ENCODE measurements at regions not wholly inside any gene's neighbourhood (a gene's known extent, or its start where the extent isn't known, plus 50 kb on each side); places are given as distances from the start of the nearest gene placed in this dataset.

DNA sequence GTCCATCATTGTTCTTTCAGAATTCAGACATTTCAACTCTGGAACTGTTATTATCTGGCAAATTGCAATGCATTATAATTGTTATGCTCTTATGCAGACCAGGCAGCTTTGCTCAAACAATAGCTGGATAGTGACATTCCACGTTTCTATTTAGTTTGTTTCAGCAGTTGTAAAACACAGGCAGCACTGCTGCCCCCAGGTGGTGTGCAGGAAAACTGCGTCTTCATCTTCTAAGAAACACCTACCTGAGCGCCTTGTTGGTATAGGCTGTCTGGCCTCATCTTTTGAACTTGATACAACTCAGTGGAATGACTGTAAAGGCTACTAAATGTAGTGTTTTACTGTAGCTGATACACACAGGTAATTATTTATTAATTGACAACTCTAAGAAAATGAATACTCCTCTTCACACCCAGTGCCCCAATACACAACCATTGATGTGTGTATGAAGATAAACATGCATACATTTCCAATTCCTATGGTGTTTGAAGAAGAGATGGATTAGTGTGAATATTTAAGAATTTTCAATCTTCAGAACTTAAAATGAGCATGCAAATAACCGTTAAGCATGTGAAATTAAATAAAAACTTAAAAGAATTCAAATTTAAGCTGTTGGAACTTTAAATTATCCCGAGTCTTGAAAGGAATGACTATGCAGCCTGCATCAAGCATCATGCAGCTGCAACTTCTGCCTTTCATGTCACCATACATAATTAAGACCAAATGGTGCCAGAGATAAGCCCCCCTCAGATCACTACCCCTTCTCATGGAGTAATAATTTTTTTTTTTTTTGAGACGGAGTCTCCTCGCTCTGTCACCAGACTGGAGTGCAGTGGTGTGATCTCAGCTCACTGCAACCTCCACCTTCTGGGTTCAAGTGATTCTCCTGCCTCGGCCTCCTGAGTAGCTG is 85.6 kb downstream of the CD8B2 start:
- no peak for DNase-seq

DNA sequence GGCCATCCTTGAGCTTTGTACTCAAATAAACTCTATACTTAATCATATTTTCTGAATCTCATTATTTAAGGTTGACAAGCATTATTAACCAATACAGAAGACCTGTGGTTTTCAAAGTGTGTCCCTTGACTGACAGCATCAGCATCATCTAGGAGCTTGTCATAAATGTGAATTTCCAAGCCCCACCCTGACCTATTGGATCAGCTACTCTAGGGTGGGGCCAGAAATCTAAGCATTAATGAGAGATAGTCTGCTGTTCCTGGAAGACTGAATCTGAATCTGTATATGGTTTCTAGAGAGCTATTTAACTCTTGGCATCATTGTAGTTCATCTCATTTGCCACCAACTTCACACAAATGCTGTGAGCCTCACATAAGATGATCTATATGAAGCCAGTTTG is 86.6 kb downstream of the CD8B2 start:
- no peak for DNase-seq

DNA sequence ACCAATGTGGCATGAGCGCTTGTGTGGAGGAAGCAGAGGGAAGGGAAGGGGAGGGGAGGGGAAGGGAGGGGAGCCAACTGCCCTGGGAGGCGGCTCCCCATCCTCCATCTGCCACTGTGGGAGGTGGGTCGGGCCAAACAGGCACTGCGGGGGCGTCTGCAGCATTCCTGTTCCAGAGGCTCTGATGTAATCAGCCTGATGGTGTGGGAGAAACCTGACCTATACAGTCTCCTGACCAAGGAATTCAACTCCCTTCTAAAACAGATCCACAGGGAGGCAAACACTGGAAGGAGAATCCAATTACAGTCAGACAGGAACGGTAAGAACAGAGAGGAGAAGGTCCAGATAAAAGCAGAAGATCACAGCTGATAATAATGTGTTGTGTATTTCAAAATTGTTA is 88.8 kb downstream of the CD8B2 start:
- DNase-seq = no peak

DNA sequence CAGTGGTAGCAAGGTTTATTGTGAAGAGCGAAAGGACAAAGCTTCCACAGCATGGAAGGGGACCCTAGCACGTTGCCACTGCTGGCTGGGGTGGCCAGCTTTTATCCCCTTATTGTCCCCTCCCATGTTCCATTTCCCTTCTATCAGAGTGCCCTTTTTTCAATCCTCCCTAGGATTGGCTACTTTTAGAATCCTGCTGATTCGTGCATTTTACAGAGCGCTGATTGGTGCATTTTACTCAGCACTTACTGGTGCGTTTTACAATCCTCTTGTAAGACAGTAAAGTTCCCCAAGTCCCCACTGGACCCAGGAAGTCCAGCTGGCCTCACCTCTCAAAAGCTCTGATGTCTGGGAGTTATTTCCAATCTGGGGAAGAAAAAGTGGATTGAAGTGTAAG is 90.1 kb downstream of the CD8B2 start:
- no peak for DNase-seq

DNA sequence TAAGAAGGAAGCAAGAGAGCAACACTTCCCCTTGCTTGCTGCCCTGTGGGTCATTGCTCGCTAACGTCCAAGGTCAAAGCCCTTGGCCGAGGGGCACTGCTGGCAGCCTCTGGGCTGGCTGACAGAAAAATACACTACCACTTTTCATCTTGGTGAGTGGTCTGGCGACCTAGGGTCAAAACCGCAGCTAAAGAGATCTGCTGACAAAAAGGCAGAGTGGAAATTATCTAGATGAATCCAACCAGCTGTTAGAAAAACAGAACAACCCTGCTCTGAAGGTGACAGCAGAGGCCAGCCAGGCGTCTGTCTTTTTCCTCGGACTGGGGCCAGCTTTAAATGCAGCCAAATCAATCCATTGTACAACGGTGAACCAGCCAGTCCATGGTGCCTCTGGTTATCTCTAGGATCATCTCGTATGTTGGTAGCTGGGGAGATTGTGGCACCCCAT is 92.6 kb downstream of the CD8B2 start:
- no peak for DNase-seq

DNA sequence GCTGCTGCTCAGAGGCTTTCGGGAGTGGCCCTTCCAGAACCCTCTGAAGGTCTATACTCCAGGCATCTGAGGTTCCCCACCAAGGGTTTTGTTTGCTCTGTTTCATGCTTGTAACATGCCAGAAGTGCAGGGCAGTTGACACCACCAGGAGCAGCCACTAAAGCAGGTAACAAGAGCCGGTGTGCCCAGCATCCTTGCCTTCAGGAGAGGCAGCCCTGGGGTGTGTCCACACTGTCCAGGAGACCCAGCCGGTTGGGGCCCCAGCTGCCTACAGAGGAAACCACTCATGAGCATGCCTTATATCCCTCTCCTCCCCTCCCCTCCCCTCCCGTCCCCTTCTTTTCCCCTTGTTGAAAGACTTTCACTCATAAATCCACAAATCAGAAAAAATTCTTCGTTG is 93.1 kb downstream of the CD8B2 start:
- DNase-seq = no peak

DNA sequence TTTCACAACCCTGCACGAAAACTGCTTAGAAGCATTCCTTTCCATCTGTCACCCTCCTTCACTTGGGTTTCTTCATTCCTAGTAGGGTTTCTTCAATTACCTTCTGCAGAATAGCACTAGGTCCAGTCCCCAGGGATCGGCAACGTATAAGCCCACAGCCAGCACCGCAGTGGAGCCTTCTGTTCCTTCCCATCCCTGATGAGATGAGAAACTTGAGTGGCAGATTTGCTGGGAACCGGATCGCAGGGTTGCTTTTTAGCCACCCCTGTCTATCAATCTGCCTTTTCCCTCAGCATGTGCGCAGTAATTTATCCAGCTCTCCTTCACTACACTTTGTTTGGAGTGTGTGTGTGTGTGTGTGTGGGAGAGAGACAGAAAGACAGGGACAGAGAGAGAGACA is 94.2 kb downstream of the CD8B2 start:
- DNase-seq = no peak

DNA sequence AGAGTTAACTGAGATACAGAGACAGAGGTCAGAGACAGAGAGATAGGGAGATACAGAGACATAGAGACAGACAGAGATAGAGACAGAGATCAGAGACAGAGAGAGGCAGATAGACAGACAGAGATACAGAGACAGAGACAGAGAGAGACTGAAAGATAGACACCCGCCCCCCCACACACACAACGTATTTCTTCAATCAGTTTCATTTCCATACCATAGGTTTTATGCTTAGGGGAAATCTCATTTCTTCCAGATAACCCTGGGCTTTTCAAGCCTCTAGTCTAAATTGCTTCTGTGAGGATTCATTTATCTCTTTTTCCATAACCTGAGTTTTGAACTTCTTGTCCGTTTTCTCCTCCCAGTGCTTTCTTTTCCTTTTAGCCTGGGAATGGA is 94.6 kb downstream of the CD8B2 start:
- no peak for DNase-seq

DNA sequence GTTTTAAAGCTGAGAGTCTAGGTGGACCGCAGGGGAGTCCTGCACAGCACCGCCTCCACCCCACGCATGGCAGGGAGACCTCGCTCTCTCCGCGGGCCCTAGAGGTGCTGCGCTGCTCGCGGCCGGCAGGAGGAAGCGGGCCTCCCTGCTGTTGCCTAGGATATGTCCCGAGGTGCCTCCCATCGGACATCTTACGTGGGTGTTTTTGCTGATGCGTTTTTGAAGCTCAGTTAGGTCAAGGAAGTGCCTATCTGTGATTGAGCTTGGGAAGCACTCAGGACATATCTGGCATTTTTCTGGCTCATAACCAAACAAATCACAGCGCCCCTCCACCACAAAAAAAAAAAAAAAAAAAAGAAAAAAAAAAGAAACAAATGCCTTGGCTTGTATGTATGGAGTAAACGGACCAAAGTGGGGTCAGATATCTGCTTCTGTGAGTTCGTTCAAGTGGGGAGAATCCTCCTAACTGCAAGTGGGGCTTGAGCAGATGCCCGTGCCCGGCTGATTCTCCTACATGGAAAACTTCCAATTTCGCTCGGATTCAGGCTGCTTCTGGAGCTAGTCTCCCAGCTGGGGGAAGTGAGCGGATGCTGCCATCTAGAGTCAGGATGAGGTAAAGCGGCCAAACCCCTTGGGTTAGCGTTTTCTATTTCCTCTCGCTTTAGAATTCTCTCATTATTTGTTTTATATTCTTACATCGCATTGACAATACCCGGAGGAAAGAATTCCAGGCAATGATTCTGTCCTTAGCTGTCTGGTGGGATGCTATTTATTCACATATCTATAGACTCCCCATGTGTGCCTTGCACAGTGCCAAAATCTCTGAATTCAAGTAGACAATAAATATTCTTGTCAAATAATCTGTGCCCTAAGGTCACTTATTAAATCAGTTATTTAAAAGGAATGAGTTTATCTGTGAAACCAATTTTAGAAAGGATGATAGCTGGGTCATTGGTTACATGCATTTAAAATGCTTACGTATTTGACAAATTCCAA is 95.3 kb downstream of the CD8B2 start:
- DNase-seq = no peak

DNA sequence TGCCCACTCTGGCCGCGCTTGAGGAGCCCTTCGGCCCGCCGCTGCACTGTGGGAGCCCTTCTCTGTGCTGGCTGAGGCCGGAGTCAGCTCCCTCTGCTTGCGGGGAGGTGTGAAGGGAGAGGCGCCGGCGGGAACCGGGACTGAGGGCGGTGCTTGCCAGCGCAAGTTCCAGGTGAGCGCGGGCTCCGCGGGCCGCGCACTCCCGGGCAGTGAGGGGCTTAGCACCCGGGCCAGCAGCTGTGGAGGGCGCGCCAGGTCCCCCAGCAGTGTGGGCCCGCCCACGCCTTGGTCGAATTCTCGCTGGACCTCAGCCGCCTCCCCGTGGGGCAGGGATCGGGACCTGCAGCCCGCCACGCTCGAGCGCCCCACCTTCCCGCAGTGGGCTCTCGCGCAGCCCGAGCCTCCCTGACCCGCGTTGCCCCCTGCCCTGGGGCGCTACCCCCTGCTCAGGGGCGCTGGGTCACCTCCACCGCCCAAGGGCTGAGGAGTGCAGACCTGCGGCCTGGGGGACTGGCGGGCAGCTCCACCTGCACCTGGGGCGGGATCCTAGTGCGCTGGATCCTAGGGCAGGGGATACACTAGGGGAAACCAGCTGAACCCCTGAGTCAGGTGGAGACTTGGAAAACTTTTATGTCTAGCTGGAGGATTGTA is 97.3 kb downstream of the CD8B2 start:
- DNase-seq = no peak

DNA sequence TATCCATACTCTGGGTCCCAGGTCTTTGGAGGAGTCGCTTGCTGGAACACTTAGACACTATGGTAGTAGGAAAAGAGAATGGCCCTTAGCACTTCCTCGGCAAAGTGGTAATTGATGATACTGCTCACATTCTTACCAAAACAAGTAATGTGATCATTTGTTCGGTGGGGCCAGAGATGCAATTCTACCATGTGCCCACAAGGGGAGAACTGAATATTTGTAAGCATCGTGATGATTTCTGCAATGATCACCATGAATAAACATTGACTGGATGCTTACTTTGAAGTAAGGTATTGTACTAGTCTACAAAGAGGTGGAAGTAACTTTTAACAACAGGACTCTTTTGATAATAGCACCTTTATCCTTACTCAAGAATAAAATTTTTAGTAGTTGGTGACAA is 109.7 kb downstream of the CD8B2 start:
- DNase-seq = no peak

DNA sequence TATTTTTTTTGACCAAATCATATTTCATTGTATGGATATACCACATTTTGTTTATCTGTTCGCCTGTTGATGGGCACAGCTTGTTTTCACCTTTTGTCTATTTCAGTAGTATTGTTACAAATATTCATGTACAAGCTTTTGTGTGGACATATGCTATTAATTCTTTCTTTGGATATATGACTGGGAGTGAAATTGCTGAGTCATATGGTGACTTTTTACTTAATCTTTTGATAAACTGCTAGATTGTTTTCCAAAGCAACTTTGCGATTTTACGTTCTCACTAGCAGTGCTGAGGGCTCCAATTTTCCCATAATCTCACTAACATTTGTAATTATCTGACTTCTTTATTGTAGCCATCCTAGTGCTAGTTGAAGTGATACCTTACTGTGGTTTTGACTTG is 112.4 kb downstream of the CD8B2 start:
- no peak for DNase-seq

DNA sequence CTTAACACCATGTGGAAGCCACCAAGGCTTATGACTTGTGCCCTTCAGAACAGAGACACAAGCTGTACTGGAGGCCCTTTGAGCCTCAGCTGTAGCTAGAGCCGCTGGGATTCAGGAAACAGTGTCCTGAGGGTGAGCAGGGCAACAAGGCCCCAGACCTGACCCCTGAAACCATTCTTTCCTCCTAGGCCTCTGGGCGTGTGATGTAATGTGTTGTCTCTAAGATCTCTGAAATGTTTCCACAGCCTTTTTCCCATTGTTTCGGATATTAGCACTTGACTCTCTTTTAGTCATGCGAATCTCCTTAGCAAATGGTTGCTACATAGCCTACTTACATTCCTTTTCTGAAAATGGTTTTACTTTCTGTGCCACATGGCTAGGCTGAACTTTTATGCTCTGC is 114.9 kb downstream of the CD8B2 start:
- no peak for DNase-seq

DNA sequence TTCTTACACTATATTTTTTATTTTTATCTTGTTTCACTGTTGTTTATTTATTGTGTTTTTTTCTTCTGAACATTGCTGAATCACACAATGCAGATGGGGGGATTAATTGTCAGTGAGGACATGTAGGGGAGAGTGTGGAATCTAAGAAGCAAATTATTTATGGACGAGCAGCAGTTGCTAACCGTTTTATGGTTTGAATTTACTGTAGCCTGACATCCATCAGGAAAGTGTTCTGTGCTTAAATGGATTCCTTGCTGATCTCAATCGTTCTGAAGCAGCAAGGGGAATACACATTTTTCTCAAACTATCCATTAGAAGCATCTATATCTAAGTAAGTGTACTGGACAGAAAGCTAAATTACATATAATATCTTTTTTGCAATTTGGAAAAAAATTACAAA is 119.5 kb downstream of the CD8B2 start:
- no peak for DNase-seq

DNA sequence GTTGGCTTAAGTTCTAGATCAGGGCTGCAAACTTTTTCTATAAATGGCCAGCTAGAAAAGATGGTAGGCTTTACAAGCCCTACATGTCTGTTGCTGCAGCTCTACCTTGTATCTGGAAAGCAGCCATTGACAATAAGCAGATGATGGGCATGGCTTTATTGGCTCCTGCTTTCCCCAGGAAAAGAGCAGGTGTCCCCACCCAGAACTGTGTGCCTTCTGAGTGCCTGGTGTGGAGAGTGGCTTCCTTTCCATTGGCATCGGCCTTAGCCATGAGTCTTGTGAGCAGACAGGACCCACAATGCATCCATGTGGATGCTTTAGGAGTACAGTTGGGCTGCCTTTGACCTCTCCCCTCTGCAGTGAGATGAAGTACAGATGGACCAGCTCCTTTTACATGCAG is 120.2 kb downstream of the CD8B2 start:
- no peak for DNase-seq

DNA sequence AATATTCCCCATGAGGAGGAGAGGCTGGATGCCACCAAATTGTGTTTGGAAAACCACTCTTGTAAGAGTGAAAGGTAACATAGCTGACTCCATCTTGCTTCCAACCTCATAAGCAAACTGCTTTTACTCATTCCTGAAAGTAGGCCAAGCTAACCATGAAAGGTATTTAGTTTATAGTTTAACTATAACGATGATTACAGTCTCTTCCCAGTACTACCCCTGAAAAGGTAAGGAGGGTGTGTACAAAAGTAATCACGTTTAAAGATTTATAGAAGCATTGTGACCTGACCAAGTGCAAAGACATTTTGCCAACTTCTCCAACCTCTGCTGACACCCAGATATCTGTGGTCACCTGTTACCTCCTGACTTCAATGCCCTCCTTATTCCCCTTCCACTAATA is 122.6 kb downstream of the CD8B2 start:
- DNase-seq = no peak

DNA sequence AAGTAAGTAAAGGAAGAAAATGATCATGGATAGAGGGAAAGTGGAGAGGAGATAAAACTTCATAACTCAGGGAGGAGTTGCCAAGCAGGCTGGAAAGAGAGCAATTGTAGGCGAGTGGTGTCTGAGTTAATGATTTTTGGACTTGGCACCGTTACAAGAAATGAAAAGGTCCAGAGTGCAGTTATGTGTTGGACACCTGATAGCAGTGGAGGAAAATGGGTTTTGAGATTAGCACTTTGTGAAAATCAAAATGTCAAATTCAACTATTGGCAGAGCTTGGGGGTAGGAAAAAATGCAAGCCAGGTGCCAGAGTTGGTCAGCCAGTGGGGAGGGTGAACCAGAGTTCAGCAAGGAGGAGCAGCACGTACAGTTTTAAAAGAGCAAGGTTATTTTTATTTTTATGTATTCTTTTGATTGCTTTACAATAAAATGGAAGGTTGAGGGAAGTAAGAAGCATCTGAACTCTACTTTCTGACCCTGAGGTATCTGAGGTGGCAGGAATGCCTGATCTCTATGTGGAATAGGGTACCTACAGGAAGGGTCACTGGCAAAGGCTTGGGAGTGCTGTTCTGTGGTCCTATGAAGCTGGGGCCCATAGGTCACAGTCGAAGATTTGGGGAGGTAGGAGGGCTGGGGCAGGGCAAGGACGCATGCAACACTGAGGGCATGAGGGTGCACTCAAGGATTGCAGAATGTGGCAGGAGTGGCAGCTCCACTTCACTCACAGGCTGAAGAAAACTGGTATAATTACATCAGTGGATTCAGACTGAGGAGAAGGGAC is 127.5 kb downstream of the CD8B2 start:
- DNase-seq = no peak

DNA sequence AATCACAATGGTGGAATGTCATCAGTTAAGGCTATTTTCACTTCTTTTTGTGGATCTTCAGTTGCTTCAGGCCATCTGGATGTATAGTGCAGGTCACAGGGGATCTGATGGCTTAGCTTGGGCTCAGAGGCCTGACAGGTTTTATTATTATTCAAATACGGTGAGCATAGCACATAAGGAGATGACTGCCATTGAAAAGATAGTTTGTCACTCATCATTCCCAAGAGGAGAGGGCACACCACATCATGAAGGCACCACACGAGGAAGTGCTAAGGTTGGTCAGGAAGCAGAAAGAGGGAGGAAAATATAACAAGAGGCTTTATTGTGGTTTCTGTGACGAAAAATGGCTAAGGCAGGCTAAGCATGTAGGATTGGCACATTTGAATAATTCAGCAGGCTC is 131.4 kb downstream of the CD8B2 start:
- no peak for DNase-seq

DNA sequence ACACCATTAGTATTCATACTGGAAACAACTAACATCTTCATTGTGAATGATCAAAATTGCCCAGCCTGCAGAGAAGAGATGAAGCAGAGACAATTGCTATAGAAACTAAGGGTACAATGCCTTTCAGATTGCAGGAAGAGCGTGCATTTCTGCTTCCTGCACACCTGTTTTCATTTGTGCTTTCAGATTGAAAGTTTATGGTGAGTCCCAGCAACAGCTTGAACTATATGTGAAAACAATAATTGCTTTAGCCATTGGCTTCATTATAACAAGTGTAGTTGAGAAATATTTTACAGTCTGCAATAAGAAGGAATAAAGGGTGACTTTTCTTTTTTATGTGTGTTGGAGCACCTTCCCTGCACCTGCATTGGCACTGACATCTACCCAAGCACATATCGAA is 136.3 kb downstream of the CD8B2 start:
- no peak for DNase-seq

DNA sequence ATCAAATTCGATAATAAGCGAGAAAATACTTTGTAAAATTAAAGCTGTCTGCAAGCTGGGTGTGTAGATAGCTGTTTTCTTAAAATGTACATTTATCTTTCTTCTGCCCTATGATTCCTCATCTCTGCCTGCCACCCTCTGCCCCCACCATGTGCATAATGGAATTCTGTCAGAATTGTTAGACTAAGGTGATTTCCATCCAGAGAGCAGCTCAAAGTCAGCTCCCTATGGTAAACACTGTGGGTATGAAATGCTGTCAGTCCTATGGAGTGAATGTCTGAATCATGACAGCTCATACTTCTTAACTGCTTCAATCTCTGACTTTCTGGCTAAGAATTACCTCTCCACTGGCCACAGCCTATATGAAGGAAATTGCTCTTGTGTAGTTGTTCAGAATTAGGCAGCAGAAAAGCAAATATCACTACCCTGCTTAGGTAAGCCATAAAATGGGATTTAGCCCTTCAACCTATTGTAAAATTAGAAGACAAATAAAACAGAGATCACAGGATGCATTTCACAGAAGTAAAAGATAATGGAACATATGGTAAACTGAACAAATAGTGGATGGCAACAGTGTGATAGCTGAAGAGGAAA is 137.7 kb downstream of the CD8B2 start:
- no peak for DNase-seq

DNA sequence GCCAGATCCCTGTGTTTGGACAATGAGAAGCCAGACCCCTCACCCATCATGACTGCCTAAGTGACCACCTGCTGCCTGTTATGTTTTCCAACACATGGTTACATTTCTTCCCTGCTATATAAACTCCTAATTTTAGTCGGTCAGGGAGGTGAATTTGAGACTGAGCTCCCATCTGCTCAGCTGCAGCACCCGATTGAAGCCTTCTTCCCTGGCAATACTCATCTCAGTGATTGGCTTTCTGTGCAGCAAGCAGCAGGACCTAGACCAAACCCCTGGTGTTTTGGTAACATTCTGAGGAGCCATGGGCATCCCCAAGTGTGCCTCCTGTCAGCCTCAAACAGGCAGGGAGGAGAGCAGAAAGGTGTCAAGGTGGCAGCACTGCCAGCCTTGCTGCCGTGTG is 141.2 kb downstream of the CD8B2 start:
- DNase-seq = no peak

DNA sequence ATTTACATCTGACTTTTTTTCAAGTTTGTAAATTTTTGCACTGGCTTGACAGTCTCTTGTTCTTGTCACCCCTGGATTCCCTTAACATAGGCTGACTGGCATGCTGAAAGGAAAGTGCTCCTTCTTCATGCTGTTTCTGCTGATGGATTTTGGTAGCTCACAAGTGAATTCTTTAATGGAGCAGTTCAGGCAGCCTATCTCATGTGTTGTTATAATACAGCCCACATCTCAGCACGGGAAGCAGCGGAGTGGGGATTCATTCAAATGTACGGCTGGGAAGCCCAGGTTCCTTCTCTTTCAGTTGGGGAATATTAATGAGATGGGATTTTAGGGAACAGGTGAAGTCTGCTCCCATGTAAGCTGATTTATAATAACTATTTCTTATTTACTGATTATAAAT is 142.8 kb downstream of the CD8B2 start:
- no peak for DNase-seq
